B cell (primary cell): ENCODE measurements at regions not wholly inside any gene's neighbourhood (a gene's known extent, or its start where the extent isn't known, plus 50 kb on each side); places are given as distances from the start of the nearest gene placed in this dataset.

Experiments used
- ATAC-seq: fragments of 200-7000 bp; cut with Tn5 transposase; one replicate; pipeline ENCODE4 v1.10.0; 2021; ENCODE audit warnings: low read depth, mild to moderate bottlenecking, moderate number of reproducible peaks, moderate library complexity
- CTCF ChIA-PET: fragments of 350-600 bp; sonication (Branson Sonifier 250); formaldehyde crosslinking; loops from one replicate; lab custom pipeline; 2021; ENCODE audit warnings: antibody characterized with exemption, inconsistent platforms; lab: Charles Lee
- POLR2A ChIA-PET: fragments of 350-600 bp; sonication (Branson Sonifier 250); formaldehyde crosslinking; loops from one replicate; lab custom pipeline; 2021; ENCODE audit warnings: antibody characterized with exemption; lab: Charles Lee
- DNase-seq: peaks from one replicate; pipeline ENCODE4 v3.0.0; 2013
- H2AFZ ChIP-seq: 2 replicates; pipeline ENCODE4 v1.6.1; 2012; ENCODE audit warnings: mild to moderate bottlenecking, low read depth, low read length; ENCODE audit not compliant: insufficient read depth, poor library complexity, severe bottlenecking
- H3K27ac ChIP-seq, 2 donors: 1 replicate in 1 of 2; 2 replicates in 1 of 2; pipeline ENCODE4 v1.5.1; 2012 to 2013; ENCODE audit warnings: low read length in 2 of 2, mild to moderate bottlenecking in 2 of 2, moderate library complexity in 1 of 2
- H3K27me3 ChIP-seq, 4 experiments: fragments of 200-600 bp in 1 of 4; sonication (generic) in 1 of 4; replicated peaks in 1 of 4; 1 replicate in 2 of 4; 2 replicates in 2 of 4; pipeline versions ENCODE4 v1.6.1 to v1.7.0; 2013 to 2016; ENCODE audit warnings: low read length in 3 of 4, mild to moderate bottlenecking in 2 of 4, mixed read lengths in 1 of 4, moderate library complexity in 1 of 4; ENCODE audit not compliant: insufficient read depth in 4 of 4, control insufficient read depth in 3 of 4; ENCODE audit errors: control extremely low read depth in 1 of 4
- H3K36me3 ChIP-seq, 2 experiments: replicated peaks in 1 of 2; 1 replicate in 1 of 2; 2 replicates in 1 of 2; pipeline versions ENCODE4 v1.6.1 to v1.7.1; 2013; ENCODE audit warnings: low read length in 1 of 2; ENCODE audit not compliant: insufficient read depth in 2 of 2, control insufficient read depth in 1 of 2; ENCODE audit errors: control extremely low read depth in 1 of 2, extremely low read depth in 1 of 2
- H3K4me1 ChIP-seq, 2 donors: fragments of 200-600 bp in 1 of 2; sonication (generic) in 1 of 2; 1 replicate in 1 of 2; 2 replicates in 1 of 2; pipeline versions ENCODE4 v1.5.1 to v1.6.1; 2013 to 2017; ENCODE audit warnings: low read length in 2 of 2; ENCODE audit not compliant: control insufficient read depth in 2 of 2, insufficient read depth in 2 of 2
- H3K4me2 ChIP-seq: replicated peaks from 2 replicates; pipeline ENCODE3; 2012; ENCODE audit warnings: mild to moderate bottlenecking, low read depth, low read length; ENCODE audit not compliant: poor library complexity, severe bottlenecking
- H3K4me3 ChIP-seq, 5 experiments: fragments of 200-600 bp in 1 of 5; sonication (generic) in 1 of 5; 1 replicate in 3 of 5; 2 replicates in 2 of 5; pipeline versions ENCODE4 v1.5.1 to v1.7.0; 2011 to 2016; ENCODE audit warnings: low read length in 4 of 5, mild to moderate bottlenecking in 4 of 5, low read depth in 2 of 5, control low read depth in 1 of 5, moderate library complexity in 1 of 5; ENCODE audit not compliant: insufficient read depth in 1 of 5; ENCODE audit errors: control extremely low read depth in 1 of 5, extremely low read depth in 1 of 5
- H3K79me2 ChIP-seq: fragments of 200-600 bp; sonication (generic); one replicate; pipeline ENCODE4 v1.6.0; 2016; ENCODE audit warnings: low read length; ENCODE audit not compliant: control insufficient read depth, insufficient read depth
- H3K9ac ChIP-seq: fragments of 200-600 bp; sonication (generic); 2 replicates; pipeline ENCODE4 v1.6.1; 2017; ENCODE audit warnings: mild to moderate bottlenecking, low read length, moderate library complexity
- H3K9me3 ChIP-seq, 3 donors: one replicate each; pipeline versions ENCODE4 v1.6.1 to v1.7.1; 2013; ENCODE audit warnings: low read length in 2 of 3; ENCODE audit not compliant: control insufficient read depth in 2 of 3, insufficient read depth in 1 of 3; ENCODE audit errors: control extremely low read depth in 1 of 3
- H4K20me1 ChIP-seq: 2 replicates; pipeline ENCODE4 v1.6.0; 2012; ENCODE audit warnings: mild to moderate bottlenecking, low read length; ENCODE audit not compliant: insufficient read depth, control insufficient read depth, poor library complexity, severe bottlenecking
- H3K27ac Mint-ChIP-seq: one replicate; pipeline ENCODE4 v1.8.0; 2021; ENCODE audit warnings: mixed read lengths
- H3K27me3 Mint-ChIP-seq: one replicate; pipeline ENCODE4 v1.8.0; 2021; ENCODE audit warnings: mixed read lengths
- H3K4me1 Mint-ChIP-seq: one replicate; pipeline ENCODE4 v1.8.0; 2021; ENCODE audit warnings: mixed read lengths
- H3K4me3 Mint-ChIP-seq: one replicate; pipeline ENCODE4 v1.8.0; 2021; ENCODE audit warnings: mixed read lengths
- H3K9me3 Mint-ChIP-seq: one replicate; pipeline ENCODE4 v1.8.0; 2022; ENCODE audit warnings: mixed read lengths; ENCODE audit not compliant: insufficient read depth
- CTCF ChIP-seq: fragments of 200-600 bp; IDR thresholded peaks from one replicate; pipeline ENCODE4 v1.8.0; 2022; ENCODE audit warnings: antibody characterized with exemption, mild to moderate bottlenecking
- EZH2 ChIP-seq: IDR thresholded peaks from 2 replicates; pipeline ENCODE4 v1.6.1; 2012; ENCODE audit warnings: borderline replicate concordance, low read depth, mild to moderate bottlenecking, moderate library complexity, low read length; ENCODE audit not compliant: insufficient read depth, poor library complexity, severe bottlenecking
- WGBS: methylation state at CpG from one replicate; pipeline ENCODE4 v1.1.5; 2013; ENCODE audit warnings: missing lambda C conversion rate; ENCODE audit not compliant: insufficient coverage; 5-methylcytosine and 5-hydroxymethylcytosine counted together
- intact Hi-C: fragments of 100-400 bp; cut with micrococcal nuclease; formaldehyde crosslinking; loops from one replicate; pipeline ENCODE4 v1.10.0; 2022

- no peak for DNase-seq
- Histone ChIP-seq H3K9me3 (no peaks in the 10 kb centered on the region), H3K36me3 (no peaks in the 10 kb centered on the region), H4K20me1 (no peaks in the 10 kb centered on the region), H3K79me2 (no peaks in the 10 kb centered on the region), H3K4me2 (no peak overlapping the region), H2AFZ (no peak overlapping the region), H3K4me3 (no peak overlapping the region), H3K9ac (no peak overlapping the region), H3K27me3 (peaks cover 0 to 5% (median 2%) of the 10 kb centered on the region in 4 experiments), H3K4me1 (no peaks in the 10 kb centered on the region), H3K27ac (no peak overlapping the region)
- Mint-ChIP-seq H3K27me3 (peaks cover 31% of the 10 kb centered on the region), H3K4me3 (no peak overlapping the region), H3K4me1 (no peaks in the 10 kb centered on the region), H3K27ac (no peak overlapping the region), H3K9me3 (no peaks in the 10 kb centered on the region)
- WGBS: 79% methylated on average over 4 of the region's 4 CpGs
- TF ChIP-seq CTCF (no peak), EZH2 (no peak)
- intact Hi-C loops: no loop called here
- CTCF ChIA-PET: no interaction called here
- POLR2A ChIA-PET: no interaction called here
- no peak for ATAC-seq
Measured at GRCh38 chr6:40328986-40329545, 258.1 kb downstream of the LRFN2 start.

- DNase-seq: peak; percentile 8
- H3K27me3 Mint-ChIP-seq: peaks cover 25% of the 10 kb centered on the region
Measured at GRCh38 chr6:40328386-40328985, 258.7 kb downstream of the LRFN2 start.

More at GRCh38 chr6:40328386-40328985, 258.7 kb downstream of the LRFN2 start:
- H3K9me3 Mint-ChIP-seq: no peaks in the 10 kb centered on the region
- no peak overlapping the region for H3K4me3 Mint-ChIP-seq
- no peaks in the 10 kb centered on the region for H3K4me1 Mint-ChIP-seq
- POLR2A ChIA-PET: no interaction called here
- Histone ChIP-seq H3K4me3 (no peak overlapping the region), H3K27ac (no peak overlapping the region), H2AFZ (no peak overlapping the region), H3K9me3 (no peaks in the 10 kb centered on the region), H4K20me1 (no peaks in the 10 kb centered on the region), H3K79me2 (no peaks in the 10 kb centered on the region), H3K4me1 (no peaks in the 10 kb centered on the region), H3K4me2 (no peak overlapping the region), H3K27me3 (peaks cover 0 to 5% (median 2%) of the 10 kb centered on the region in 4 experiments), H3K36me3 (no peaks in the 10 kb centered on the region), H3K9ac (no peak overlapping the region)
- CTCF ChIA-PET: interaction anchor here (1.3 kb wide), 1 partner anchor 15 kb away, joined by 3 read pairs; no protein-coding TSS in a partner anchor
- WGBS: 45% methylated on average over 11 of the region's 12 CpGs
- H3K27ac Mint-ChIP-seq: no peak overlapping the region
- intact Hi-C loops: no loop called here
- TF ChIP-seq CTCF: peak; percentile 29
- no peak for TF ChIP-seq EZH2
- no peak for ATAC-seq
